ENCODE measurements at regions not wholly inside any gene's neighbourhood (a gene's known extent, or its start where the extent isn't known, plus 50 kb on each side); places are given as distances from the start of the nearest gene placed in this dataset.

DNA sequence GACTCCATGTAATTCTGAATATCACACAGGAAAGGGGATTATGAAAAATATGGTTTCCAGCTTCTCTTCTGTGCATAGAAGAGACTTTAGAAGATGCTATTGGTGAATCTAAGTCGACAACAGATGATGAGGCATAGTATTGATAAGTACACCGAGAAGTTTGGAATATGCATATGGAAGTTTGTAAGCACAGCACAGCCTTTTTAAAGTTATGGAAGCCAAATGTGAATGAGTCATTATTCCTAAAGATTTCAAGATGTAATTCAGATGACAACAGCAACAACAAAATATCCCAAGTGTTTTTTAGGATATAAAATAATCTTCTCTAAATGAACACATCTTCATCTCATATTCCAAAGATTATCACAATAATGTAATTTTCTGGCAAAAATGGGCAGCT is 1723.3 kb downstream of the EFNA5 start:
- TF ChIP-seq, protein P1, sequence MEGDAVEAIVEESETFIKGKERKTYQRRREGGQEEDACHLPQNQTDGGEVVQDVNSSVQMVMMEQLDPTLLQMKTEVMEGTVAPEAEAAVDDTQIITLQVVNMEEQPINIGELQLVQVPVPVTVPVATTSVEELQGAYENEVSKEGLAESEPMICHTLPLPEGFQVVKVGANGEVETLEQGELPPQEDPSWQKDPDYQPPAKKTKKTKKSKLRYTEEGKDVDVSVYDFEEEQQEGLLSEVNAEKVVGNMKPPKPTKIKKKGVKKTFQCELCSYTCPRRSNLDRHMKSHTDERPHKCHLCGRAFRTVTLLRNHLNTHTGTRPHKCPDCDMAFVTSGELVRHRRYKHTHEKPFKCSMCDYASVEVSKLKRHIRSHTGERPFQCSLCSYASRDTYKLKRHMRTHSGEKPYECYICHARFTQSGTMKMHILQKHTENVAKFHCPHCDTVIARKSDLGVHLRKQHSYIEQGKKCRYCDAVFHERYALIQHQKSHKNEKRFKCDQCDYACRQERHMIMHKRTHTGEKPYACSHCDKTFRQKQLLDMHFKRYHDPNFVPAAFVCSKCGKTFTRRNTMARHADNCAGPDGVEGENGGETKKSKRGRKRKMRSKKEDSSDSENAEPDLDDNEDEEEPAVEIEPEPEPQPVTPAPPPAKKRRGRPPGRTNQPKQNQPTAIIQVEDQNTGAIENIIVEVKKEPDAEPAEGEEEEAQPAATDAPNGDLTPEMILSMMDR (conservative IDR thresholded peaks at IDR 0.05), result no peak
- no peaks in the 10 kb centered on the region for H3K36me3 Mint-ChIP-seq (ENCODE audit: insufficient read depth in 1 of 3, low read depth in 3 of 3)
- Histone ChIP-seq H3K56ac (ENCODE audit: insufficient read length, low read depth, low read length) (no peak overlapping the region), H3K23me2 (ENCODE audit: insufficient read length, low read depth, low read length, poor library complexity, severe bottlenecking) (no peaks in the 10 kb centered on the region), H3K18ac (ENCODE audit: insufficient read length, low read depth, low read length) (no peak overlapping the region), H4K5ac (ENCODE audit: insufficient read length, low read depth, low read length) (no peak overlapping the region), H3K23ac (ENCODE audit: insufficient read length, low read depth, low read length) (no peak overlapping the region), H3T11ph (ENCODE audit: low read length) (no peak overlapping the region), H3K27ac (ENCODE audit: insufficient read length, low read depth, low read length) (no peak overlapping the region), H3K9ac (ENCODE audit: extremely low read depth, insufficient read length, low read length) (no peak overlapping the region), H2BK20ac (ENCODE audit: low read depth, low read length, poor library complexity, severe bottlenecking) (no peak overlapping the region), H2BK15ac (ENCODE audit: low read depth, low read length) (no peak overlapping the region), H3K79me2 (ENCODE audit: insufficient read depth, low read length) (no peaks in the 10 kb centered on the region), H3K79me1 (ENCODE audit: insufficient read depth, low read depth, low read length, poor library complexity, severe bottlenecking) (no peaks in the 10 kb centered on the region), H2AFZ (ENCODE audit: low read length) (no peak overlapping the region), H3K9me3 (ENCODE audit: control insufficient read depth, low read depth, low read length) (no peaks in the 10 kb centered on the region), H3K4me2 (ENCODE audit: insufficient read depth, insufficient read length, low read length) (no peak overlapping the region), H2BK5ac (ENCODE audit: insufficient read length, low read length) (no peak overlapping the region), H4K20me1 (ENCODE audit: control insufficient read depth, insufficient read depth, insufficient read length) (no peaks in the 10 kb centered on the region), H2BK120ac (ENCODE audit: low read depth, low read length, poor library complexity, severe bottlenecking) (no peak overlapping the region), H2AK5ac (ENCODE audit: insufficient read length, low read length) (no peak overlapping the region), H3K4me1 (ENCODE audit: insufficient read depth, low read length) (no peaks in the 10 kb centered on the region), H2BK12ac (ENCODE audit: insufficient read length, low read depth, low read length) (no peak overlapping the region), H3K27me3 (ENCODE audit: insufficient read depth, low read length) (no peaks in the 10 kb centered on the region; the same call in 1 of the 2 replicates), H4K91ac (ENCODE audit: insufficient read length, low read depth, low read length) (no peak overlapping the region), H3K4ac (ENCODE audit: low read depth, low read length) (no peak overlapping the region), H4K8ac (replicated peaks; ENCODE audit: insufficient read length, low read depth, low read length) (no peak overlapping the region), H3K14ac (ENCODE audit: insufficient read depth, low read length) (no peak overlapping the region)
- no peak overlapping the region for H3K4me3 Mint-ChIP-seq
- H3K9me3 Mint-ChIP-seq, result no peaks in the 10 kb centered on the region; a peak in 2 of 5 replicates
- no peaks in the 10 kb centered on the region; the same call in 1 of the 2 replicates for H3K27me3 Mint-ChIP-seq (ENCODE audit: low read depth)
- no peaks in the 10 kb centered on the region for H3K4me1 Mint-ChIP-seq
- no peak for DNase-seq
- no CpG with 5 or more reads among the region's 2 CpGs for WGBS (ENCODE audit: extremely low coverage, insufficient read length, low lambda C conversion rate)
- no peak overlapping the region for H3K27ac Mint-ChIP-seq
